Urinary bladder (tissue), 3 donors: ENCODE measurements at regions not wholly inside any gene's neighbourhood (a gene's known extent, or its start where the extent isn't known, plus 50 kb on each side); places are given as distances from the start of the nearest gene placed in this dataset.

Experiments
- DNase-seq: peaks from one replicate; pipeline ENCODE4 v3.0.0-alpha.2; 2015; ENCODE audit errors: extremely low spot score
- H3K27ac ChIP-seq: one replicate; pipeline ENCODE4 v1.5.1; 2013; ENCODE audit warnings: low read depth, mild to moderate bottlenecking, moderate library complexity
- H3K36me3 ChIP-seq: one replicate; pipeline ENCODE4 v1.6.1; 2013; ENCODE audit warnings: mild to moderate bottlenecking, moderate library complexity; ENCODE audit not compliant: insufficient read depth
- H3K4me1 ChIP-seq: one replicate; pipeline ENCODE4 v1.6.1; 2013; ENCODE audit warnings: mild to moderate bottlenecking, moderate library complexity; ENCODE audit not compliant: insufficient read depth
- H3K4me3 ChIP-seq: one replicate; pipeline ENCODE4 v1.5.1; 2013; ENCODE audit warnings: low read depth, low read length
- WGBS: extraction: QIAGEN DNeasy Blood & Tissue Kit; methylation state at CpG from one replicate; pipeline ENCODE4 v1.1.7; 2013; 5-methylcytosine and 5-hydroxymethylcytosine counted together
- donor health status: healthy with polysubstance abuse.
- donor health status: healthy.

GRCh38 chr1:87927391-87928280 lies 599.0 kb downstream of the LMO4 start:
- WGBS = 77% methylated on average over 3 of the region's 3 CpGs
- Histone ChIP-seq H3K4me1 (no peaks in the 10 kb centered on the region), H3K36me3 (no peaks in the 10 kb centered on the region), H3K27ac (no peak overlapping the region), H3K4me3 (no peak overlapping the region)
- no peak for DNase-seq

GRCh38 chr1:87928623-87929022 lies 599.9 kb downstream of the LMO4 start:
- WGBS = 65% methylated on average over 1 of the region's 1 CpG
- Histone ChIP-seq H3K27ac (no peak overlapping the region), H3K4me3 (no peak overlapping the region), H3K4me1 (no peaks in the 10 kb centered on the region), H3K36me3 (no peaks in the 10 kb centered on the region)
- no peak for DNase-seq

DNA sequence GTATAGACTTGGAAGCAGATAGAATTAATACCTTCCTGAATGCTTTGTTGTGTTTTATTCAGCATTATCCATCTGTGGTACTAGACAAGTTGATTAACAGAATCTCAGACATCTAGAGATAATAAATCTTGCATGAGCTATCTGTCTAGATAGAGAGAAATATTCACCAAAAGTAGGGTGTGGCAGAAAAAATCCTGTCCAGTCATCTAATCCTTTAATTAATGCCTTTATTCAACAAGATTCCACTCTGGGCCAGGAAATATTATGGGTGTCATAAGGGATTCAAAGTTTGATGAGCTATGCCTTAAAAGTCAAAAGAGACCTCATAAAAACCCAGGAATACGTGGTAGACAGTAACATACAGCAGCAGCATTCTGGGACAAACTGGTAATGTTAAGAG lies 601.2 kb downstream of the LMO4 start:
- Histone ChIP-seq H3K27ac (no peak overlapping the region), H3K36me3 (no peaks in the 10 kb centered on the region), H3K4me3 (no peak overlapping the region), H3K4me1 (no peaks in the 10 kb centered on the region)
- 51% methylated on average over 1 of the region's 1 CpG for WGBS
- no peak for DNase-seq

GRCh38 chr1:87930796-87931195 lies 602.1 kb downstream of the LMO4 start:
- WGBS = 96% methylated on average over 1 of the region's 1 CpG
- no peak for DNase-seq
- Histone ChIP-seq H3K27ac (no peak overlapping the region), H3K36me3 (no peaks in the 10 kb centered on the region), H3K4me3 (no peak overlapping the region), H3K4me1 (no peaks in the 10 kb centered on the region)

DNA sequence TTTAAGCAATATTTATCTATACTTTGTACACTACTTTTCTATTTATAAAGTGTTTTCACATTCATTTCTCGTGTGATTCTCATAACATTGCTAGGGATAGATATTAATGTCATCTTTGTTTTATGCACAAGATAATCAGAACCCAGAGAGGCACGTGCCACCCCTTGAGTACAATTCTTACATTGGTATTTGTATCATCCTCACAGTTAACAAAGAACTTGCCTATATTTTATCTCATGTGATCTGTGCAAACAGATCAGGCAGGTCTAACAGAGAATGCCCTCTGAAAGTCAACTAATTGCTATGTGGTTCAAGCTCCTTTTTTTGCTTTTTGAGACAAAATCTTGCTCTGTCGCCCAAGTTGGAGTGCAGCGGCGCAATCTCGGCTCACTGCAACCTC lies 604.5 kb downstream of the LMO4 start:
- Histone ChIP-seq H3K36me3 (no peaks in the 10 kb centered on the region), H3K4me1 (no peaks in the 10 kb centered on the region), H3K4me3 (no peak overlapping the region), H3K27ac (no peak overlapping the region)
- WGBS = 86% methylated on average over 6 of the region's 6 CpGs
- DNase-seq = no peak

DNA sequence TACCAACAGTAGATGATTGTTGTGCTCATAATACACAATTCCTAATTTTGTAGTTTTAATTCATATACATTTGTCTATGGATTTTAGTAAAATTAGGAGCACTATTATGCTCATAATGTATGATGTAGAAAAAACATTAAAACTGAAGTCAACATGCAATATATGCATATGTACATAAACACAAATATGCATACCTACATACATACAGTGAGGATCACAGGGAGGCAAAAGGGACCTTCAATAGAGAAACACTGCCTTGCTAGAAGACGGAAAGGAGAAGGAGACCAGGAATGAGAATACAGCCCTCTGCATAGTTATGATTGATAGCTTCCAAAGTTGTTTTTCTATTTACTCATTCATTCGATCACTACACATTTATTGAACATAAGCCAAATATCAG lies 606.5 kb downstream of the LMO4 start:
- DNase-seq = no peak
- Histone ChIP-seq H3K27ac (no peak overlapping the region), H3K36me3 (no peaks in the 10 kb centered on the region), H3K4me3 (no peak overlapping the region), H3K4me1 (no peaks in the 10 kb centered on the region)
- 94% methylated on average over 2 of the region's 2 CpGs for WGBS

DNA sequence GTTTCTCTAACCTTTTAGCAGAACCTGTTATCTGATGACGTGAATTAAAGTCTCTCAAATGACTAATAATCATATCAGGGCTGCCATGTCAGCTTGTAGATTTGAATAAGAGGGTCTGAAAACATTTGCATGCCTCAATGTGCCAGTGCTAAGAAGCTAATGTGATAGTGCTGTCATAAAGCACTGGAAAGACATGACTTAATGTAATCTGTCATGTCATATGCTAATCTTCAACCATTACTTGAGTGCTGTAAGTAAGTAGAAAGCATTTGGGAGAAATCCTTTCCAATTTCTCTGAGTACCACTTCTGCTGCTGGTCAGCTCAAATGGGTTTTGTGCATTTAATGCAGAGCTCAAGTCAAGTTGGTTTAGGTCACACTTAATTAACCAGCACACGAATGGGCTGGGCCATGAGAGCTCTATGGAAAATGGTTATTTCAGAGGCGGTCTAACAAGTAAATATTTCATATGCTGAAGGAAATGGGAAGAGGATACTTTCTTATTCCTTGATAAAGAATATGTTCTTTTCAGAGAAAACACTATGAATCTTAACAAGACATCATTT lies 609.2 kb downstream of the LMO4 start:
- no peak overlapping the region for H3K27ac ChIP-seq
- no peak for DNase-seq
- H3K36me3 ChIP-seq = no peaks in the 10 kb centered on the region
- no peak overlapping the region for H3K4me3 ChIP-seq
- WGBS = 96% methylated on average over 3 of the region's 3 CpGs
- no peaks in the 10 kb centered on the region for H3K4me1 ChIP-seq

GRCh38 chr1:87938631-87939030 lies 610.0 kb downstream of the LMO4 start:
- DNase-seq = no peak
- 99% methylated on average over 2 of the region's 2 CpGs for WGBS
- no peaks in the 10 kb centered on the region for H3K36me3 ChIP-seq
- no peak overlapping the region for H3K27ac ChIP-seq
- H3K4me1 ChIP-seq = no peaks in the 10 kb centered on the region
- no peak overlapping the region for H3K4me3 ChIP-seq

DNA sequence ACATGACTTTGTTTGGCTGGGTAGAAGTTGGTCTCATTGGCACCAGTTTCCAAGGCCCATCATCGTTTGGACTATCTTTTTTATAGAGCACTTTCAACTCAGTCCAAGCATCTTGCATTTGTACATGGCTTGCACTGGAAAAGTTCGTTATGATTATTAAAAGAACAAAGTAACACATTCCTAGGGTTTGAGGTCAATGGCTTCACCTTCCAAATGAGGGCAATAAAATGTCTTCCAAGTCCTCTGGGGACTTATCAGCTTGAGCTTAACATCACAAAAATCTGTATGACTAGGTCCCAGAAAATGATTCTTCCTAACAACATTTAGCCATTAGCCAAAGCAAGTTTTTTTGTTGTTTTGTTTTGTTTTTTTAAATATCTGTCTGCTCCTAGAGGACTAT lies 610.8 kb downstream of the LMO4 start:
- Histone ChIP-seq H3K36me3 (no peaks in the 10 kb centered on the region), H3K4me1 (no peaks in the 10 kb centered on the region), H3K4me3 (no peak overlapping the region), H3K27ac (no peak overlapping the region)
- WGBS = 33% methylated on average over 2 of the region's 2 CpGs
- no peak for DNase-seq

DNA sequence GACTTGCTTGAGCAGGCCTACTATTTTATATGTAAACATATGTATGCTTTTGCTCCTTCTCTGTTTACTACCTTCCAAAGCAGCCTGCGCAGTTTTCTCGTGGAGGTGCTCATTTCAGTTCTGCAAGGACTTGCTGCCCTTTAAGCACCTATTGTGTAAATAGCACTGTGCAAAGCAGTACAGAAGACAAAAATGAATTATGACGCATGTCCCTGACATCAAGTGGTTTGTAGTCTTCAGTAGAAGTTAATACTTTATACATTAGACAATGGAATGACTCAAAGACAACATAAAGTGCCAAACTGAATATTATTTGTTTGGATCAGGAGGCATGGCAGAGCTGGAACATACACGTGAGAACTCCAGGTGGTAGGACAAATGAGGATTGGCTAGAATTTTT lies 611.7 kb downstream of the LMO4 start:
- 87% methylated on average over 4 of the region's 4 CpGs for WGBS
- Histone ChIP-seq H3K4me1 (no peaks in the 10 kb centered on the region), H3K4me3 (no peak overlapping the region), H3K36me3 (no peaks in the 10 kb centered on the region), H3K27ac (no peak overlapping the region)
- DNase-seq = no peak

GRCh38 chr1:87941337-87941946 lies 612.8 kb downstream of the LMO4 start:
- Histone ChIP-seq H3K27ac (no peak overlapping the region), H3K36me3 (no peaks in the 10 kb centered on the region), H3K4me3 (no peak overlapping the region), H3K4me1 (no peaks in the 10 kb centered on the region)
- DNase-seq = no peak
- WGBS = 28% methylated on average over 1 of the region's 1 CpG

DNA sequence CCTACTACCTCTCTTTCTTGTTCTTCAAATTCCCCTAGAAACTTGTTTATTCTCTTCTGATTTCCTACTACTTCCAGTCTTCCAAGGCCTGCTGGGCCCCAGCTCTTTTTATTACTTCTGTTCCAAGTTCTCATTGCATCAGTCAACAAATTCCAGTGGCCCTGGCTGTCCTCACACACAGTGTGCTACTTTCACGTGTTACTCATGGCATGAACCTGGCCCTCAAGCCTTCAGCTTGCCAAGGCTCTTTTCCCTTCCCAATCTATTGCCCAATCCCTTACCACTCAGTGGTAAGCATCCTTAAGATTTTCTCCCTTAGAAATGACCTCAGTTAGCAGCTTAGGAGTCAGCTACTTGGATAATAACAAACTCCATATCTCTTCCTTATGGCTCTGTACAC lies 613.5 kb downstream of the LMO4 start:
- no peak for DNase-seq
- H3K4me1 ChIP-seq = no peaks in the 10 kb centered on the region
- no peak overlapping the region for H3K27ac ChIP-seq
- 29% methylated on average over 1 of the region's 1 CpG for WGBS
- no peaks in the 10 kb centered on the region for H3K36me3 ChIP-seq
- H3K4me3 ChIP-seq = no peak overlapping the region

GRCh38 chr1:87949711-87950110 lies 621.0 kb downstream of the LMO4 start:
- WGBS = 66% methylated on average over 3 of the region's 3 CpGs
- Histone ChIP-seq H3K4me3 (no peak overlapping the region), H3K27ac (no peak overlapping the region), H3K4me1 (no peaks in the 10 kb centered on the region), H3K36me3 (no peaks in the 10 kb centered on the region)
- no peak for DNase-seq

GRCh38 chr1:87950369-87950768 lies 621.7 kb downstream of the LMO4 start:
- no peak for DNase-seq

More at GRCh38 chr1:87950369-87950768, 621.7 kb downstream of the LMO4 start:
- 52% methylated on average over 3 of the region's 3 CpGs for WGBS
- Histone ChIP-seq H3K36me3 (no peaks in the 10 kb centered on the region), H3K4me1 (no peaks in the 10 kb centered on the region), H3K4me3 (no peak overlapping the region), H3K27ac (no peak overlapping the region)
